Gastroesophageal sphincter (tissue), 3 donors: ENCODE measurements at regions not wholly inside any gene's neighbourhood (a gene's known extent, or its start where the extent isn't known, plus 50 kb on each side); places are given as distances from the start of the nearest gene placed in this dataset.

Source experiments
- EP300 ChIP-seq: sonication (generic); formaldehyde crosslinking; IDR thresholded peaks from one replicate; pipeline ENCODE4 v1.6.1; 2017; ENCODE audit warnings: antibody characterized with exemption, mild to moderate bottlenecking
- POLR2A ChIP-seq, 2 donors: fragments of 450-650 bp; IDR thresholded peaks; one replicate each; pipeline ENCODE4 v1.6.1; 2017; ENCODE audit warnings: antibody characterized with exemption in 2 of 2, mild to moderate bottlenecking in 2 of 2, moderate library complexity in 1 of 2
- POLR2AphosphoS5 ChIP-seq: sonication (generic); formaldehyde crosslinking; IDR thresholded peaks from one replicate; pipeline ENCODE4 v1.6.1; 2017; ENCODE audit warnings: antibody characterized with exemption
- TF ChIP-seq, protein P1 (sequence below), 4 experiments: fragments of 200-600 bp in 2 of 4; fragments of 450-650 bp in 2 of 4; sonication (generic) in 1 of 4; IDR thresholded peaks; one replicate each; pipeline ENCODE4 v1.5.1; 2017 to 2019; ENCODE audit warnings: antibody characterized with exemption in 4 of 4, mild to moderate bottlenecking in 2 of 4, moderate library complexity in 2 of 4

DNA sequence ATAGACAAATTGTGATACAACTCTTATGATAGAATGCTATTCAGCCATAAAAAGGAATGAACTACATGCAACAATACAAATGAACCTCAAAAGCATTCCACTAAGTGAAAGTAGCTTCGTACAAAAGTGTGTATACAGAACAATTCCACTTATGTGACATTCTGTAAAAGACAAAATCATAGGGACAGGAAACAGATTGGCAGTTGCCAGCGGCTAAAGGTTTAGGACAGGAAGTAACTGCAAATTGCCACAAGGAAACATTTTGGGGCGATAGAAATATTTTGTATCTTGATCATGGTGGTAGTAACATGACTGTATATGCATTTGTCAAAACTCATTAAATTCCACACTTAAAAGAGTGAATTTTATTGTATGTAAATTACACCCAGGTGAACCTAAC, 113.4 kb downstream of the CAPZA3 start:
- TF ChIP-seq, protein P1, sequence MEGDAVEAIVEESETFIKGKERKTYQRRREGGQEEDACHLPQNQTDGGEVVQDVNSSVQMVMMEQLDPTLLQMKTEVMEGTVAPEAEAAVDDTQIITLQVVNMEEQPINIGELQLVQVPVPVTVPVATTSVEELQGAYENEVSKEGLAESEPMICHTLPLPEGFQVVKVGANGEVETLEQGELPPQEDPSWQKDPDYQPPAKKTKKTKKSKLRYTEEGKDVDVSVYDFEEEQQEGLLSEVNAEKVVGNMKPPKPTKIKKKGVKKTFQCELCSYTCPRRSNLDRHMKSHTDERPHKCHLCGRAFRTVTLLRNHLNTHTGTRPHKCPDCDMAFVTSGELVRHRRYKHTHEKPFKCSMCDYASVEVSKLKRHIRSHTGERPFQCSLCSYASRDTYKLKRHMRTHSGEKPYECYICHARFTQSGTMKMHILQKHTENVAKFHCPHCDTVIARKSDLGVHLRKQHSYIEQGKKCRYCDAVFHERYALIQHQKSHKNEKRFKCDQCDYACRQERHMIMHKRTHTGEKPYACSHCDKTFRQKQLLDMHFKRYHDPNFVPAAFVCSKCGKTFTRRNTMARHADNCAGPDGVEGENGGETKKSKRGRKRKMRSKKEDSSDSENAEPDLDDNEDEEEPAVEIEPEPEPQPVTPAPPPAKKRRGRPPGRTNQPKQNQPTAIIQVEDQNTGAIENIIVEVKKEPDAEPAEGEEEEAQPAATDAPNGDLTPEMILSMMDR (IDR thresholded peaks at IDR 0.05) = no peak
- TF ChIP-seq POLR2A (IDR thresholded peaks at IDR 0.05) (no peak), EP300 (no peak), POLR2AphosphoS5 (no peak)
